NCI-H2107 treated with DMSO at 0.1 percent for 48 hours (cell line): ENCODE measurements at regions not wholly inside any gene's neighbourhood (a gene's known extent, or its start where the extent isn't known, plus 50 kb on each side); places are given as distances from the start of the nearest gene placed in this dataset.
A peak's percentile ranks its signal among the peaks of the same experiment; 100 is the strongest.

ENCODE experiments used
- DNase-seq: peaks from one replicate; lab custom pipeline; 2025; ENCODE audit not compliant: unreplicated experiment; lab: John Stamatoyannopoulos, UW

DNA sequence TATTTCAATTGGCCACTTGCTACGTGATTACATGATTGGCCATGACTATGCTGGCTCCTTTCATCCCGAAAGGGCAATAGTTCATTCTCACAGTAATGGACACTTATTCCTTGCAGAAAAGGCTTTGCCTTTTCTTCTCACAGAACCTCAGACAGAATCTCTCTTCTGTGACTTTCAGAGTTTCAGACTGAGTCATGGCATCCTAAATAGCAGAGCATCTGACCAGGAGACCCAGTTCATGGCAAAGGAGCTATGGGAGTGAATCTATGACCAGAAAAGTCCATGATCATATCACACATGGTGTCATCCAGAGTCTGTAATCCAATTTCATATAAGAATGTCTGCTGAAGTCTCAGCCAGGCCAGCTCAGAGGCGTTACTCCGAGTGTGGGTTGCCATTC is 263.3 kb upstream of the CLNK start:
- no peak for DNase-seq

DNA sequence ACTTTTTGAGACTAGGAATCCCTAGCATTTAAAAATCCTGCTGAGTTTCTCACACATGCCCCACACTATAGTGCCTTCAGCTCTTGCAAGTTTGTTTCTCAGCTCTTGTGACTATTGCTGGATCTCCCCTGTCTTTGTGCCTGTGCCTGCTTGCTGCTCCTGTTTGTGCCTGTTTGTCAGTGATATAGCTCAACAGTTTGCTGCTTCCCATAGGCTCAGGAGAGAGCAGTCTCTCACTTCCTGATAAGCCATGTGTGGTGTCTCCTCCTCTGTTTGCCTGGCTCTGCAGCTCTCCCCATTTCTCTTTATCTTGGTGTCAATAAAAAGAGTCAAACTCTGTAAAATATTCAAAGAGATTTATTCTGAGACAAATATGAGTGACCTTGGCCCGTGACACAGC is 259.8 kb upstream of the CLNK start:
- no peak for DNase-seq

DNA sequence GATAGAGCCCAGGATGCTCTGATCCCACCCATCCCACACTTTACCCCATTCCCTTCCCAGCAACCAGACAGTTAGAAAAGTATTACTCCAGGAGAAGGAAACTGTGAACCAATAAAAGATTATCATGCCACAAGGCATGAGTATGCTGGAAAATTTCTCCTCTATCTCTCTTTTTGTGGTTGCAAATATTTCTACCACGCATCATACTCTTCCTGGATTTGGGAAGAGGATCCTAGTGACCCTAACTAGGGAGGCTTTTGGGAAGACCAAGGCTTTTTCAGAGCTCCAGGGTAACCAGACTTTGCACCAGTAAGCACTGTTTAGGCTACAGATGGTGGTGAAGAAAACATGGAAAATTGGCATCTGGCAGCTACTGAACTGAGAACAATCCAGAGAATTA is 257.6 kb upstream of the CLNK start:
- no peak for DNase-seq

DNA sequence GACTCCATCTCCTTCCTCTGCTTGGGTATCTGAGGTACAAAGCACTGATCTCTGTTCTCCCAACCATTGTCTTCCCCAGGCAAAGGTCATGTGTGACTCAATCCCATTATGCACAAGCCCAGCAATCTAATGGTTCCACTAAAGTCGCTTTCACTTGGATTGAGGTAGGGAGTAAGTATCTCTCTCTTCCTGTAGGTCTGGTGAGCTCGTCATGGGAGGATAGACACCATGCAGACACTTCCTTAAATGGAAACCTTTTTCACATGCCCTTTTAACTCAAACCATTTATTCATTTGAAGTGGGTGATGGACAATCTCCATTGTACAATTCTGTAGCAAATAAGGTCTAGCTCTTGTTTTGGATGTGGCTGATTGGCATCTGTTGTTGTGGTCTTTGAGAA is 245.2 kb upstream of the CLNK start:
- DNase-seq, result no peak

DNA sequence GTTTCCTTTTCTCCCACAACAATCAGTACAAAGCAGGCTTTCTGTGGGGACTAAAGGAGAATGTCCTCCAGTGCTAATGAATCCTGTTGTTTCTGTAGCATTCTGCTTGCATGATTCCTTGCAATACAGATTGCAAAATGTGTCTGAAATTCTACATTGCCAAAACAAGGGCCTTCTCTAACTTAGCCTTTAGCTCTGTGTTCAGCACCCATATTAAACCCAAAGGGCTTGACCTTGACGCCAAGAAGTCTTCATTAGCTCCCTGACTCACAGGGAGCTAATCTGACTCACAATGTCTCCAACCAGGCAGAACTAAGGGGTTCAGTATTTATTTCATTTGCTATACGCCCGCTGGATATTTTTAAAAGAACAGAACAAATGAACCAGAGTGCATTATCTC is 241.4 kb upstream of the CLNK start:
- DNase-seq, result no peak

DNA sequence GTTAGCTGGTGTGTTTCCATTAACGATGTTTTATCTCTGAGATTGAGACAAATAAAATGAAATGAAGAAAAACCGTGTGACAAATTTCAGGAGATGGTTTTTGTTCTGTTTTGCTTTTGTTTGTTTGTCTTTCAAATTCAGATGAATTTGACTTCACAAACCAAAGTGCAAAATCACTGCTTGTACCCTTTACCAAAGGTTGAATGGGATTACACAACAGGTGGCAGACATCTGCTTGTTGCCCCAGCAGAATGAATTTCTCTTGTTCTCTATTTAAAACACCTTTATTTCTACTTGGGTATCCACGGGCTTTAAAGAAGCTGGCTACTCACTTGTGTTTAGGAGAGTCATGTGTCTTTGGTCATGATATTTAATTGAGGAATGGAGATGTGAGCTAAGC is 239.7 kb upstream of the CLNK start:
- DNase-seq, result no peak

DNA sequence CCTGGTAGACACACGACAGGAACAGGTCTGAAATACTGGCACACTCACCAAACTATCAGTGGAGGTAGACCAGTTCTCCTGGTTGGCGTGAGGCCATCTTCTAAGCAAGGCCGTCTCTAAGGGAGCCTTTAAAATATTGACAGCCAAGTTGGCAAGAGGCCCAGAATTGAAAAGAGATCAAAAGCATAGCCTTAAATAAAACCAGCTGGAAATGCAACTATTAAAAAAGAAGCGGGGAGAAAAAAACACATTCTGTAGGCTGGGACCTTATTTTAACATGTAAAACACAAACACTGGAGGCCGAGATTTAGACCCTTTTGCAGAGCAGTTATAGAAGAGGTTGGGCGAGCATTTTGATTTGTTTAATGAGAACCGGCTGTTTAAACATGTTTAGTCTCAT is 233.0 kb upstream of the CLNK start:
- peak; percentile 24 for DNase-seq

DNA sequence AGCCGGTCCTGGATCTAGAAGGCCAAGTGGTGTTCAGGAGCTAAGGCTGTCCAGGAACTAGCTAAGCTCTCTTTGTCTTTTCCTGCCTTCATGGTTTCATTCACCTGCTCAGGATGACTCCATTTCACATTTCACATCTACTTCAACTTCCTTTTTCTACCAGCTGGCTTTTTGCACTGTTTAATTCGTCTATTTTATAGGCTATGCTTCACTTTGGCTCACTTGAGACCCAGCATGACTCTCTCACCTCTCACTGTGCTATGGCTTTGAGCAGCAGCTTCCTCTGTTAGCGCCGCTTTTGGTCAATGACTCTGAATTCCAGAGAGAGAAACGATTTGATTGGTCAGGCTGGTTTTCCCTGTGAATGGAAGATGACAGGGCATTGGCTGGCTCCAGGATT is 213.5 kb upstream of the CLNK start:
- no peak for DNase-seq

DNA sequence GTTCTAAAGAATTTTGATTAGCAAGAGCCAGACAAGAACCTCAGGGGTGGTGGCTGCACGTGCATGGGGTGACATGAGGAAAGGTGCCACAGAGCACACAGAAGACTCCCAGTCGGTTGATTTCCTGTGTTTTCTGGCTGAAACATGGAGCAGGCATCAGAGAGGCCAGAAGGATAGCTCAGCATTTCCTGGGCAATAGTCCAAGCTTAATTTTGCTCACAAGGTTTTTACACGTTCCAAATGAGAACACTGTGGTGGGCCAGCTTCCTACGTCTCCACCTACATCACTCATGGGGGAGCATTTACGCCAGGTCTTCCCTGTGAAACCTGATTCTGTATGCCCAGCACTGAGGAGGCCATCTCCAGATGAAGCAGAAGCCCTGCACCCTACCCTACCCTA is 212.5 kb upstream of the CLNK start:
- no peak for DNase-seq

DNA sequence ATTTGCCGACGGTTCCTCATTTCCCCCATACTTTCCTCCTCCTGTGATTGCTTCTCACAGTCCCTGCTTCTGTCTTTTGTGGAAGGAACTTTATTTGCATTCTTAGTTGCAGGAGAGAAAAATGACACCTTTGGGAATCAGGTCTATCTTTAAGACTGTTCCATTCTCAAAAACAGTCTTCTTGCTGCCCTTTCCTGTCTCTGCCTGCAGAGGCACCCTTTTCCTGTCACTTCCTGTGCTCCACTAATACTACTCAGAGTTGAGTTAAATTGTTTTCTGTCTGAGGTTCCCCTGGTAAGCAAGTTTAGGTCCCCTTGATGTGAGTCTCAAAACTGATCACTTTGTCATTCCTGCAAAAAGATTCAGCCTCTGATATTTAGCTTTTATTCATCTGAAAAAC is 208.8 kb upstream of the CLNK start:
- no peak for DNase-seq

DNA sequence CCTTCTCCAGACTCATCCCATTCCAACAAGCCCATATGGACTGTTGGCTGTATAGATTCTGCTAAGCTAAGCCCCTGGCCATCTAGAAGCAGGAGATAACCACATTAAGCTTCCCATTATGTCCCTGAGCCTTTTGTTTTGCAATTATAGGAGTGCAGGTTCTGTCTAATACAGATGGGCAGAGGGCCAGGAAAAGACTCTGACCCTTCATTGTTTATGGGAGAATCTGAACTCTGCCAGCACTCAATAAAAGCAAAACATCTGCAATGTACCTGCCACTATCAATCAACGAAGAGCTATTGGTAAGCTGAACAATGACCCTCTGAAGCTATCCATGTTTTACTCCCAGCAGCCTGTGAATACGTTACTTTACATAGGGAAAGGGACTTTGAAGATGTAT is 207.3 kb upstream of the CLNK start:
- no peak for DNase-seq

DNA sequence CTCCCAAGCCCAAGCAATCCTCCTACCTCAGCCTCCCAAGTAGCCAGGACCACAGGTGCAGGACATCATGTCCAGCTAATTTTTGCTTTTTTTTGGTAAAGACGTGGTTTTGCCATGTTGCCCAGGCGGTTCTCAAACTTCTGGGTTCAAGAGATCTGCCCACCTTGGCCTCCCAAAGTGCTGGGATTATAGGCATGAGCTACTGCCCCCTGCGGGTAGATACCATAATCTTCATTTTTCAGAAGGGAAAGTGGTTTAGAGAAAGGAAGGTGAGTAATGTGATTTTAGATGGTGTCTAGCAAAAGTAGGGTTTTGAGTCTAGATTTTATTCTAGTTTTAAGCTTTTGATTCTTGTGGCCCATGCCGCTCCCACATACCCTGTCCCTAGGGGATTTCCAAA is 205.3 kb upstream of the CLNK start:
- no peak for DNase-seq

DNA sequence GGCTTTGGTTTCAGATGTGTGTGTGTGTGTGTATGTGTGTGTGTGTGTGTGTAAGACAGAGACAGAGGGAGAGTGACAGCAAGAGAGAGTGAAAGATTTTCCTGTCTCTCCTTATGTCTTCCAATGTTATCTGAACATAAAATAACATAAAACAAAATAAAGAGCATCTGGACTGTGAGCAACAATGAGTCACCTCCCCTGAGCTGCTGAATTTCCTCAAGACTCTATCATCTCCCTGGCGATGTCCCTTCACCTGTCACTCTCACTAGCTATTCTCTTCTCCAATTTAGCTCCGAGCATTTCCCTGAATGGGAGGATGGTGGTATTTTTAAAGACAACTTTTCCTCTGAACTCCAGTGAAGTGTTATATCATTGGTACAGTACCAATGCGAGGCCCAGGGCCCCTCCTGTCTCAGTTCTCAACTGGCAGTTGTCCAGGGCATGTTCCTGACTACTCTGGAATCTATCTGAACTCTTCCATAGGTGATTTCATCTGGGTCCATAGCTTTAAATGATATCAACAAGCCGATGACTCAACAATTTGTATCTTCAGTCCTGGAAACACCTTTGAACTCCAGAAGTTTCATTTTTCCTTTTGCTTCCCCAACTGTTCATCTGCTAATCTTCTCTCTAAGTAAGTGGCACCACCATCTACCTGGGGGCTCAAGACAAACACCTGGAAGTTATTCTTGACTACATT is 195.0 kb upstream of the CLNK start:
- no peak for DNase-seq

DNA sequence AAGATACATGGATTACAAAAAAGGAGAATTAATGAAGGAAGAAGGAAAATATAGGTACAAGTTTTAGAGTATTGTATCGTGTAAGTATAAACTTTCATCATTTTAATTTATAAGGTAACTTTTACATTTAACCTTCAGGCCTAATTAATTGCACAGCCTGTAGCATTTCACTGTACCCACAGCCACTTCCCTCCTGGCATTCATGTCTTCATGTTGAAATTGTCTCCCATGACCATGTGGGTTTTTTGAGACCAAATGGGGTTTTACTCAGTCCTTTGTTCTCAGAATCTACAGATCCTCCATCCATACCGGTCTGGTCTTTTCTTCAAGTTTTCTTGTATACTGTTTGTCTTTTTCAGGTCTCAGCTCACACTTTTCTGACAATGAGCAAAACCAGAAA is 194.3 kb upstream of the CLNK start:
- DNase-seq, result no peak

DNA sequence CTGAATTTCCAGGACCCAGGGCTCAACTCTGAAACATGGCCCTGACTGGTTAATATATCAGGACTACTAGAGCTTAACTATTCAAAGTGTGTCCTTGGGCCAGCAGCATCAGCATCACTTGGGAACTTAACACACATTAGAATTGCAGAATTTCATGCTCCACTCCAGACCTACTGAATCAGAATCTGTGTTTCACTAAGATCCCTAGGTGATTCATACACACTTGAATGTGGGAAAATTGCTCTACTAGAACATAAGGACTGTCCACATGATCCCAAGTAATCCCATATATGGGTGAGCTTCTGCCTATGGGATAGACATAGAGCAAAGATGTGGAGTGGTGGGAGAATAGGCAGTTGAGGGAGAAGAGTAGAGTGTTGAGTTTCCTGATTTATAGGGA is 192.5 kb upstream of the CLNK start:
- DNase-seq, result no peak

DNA sequence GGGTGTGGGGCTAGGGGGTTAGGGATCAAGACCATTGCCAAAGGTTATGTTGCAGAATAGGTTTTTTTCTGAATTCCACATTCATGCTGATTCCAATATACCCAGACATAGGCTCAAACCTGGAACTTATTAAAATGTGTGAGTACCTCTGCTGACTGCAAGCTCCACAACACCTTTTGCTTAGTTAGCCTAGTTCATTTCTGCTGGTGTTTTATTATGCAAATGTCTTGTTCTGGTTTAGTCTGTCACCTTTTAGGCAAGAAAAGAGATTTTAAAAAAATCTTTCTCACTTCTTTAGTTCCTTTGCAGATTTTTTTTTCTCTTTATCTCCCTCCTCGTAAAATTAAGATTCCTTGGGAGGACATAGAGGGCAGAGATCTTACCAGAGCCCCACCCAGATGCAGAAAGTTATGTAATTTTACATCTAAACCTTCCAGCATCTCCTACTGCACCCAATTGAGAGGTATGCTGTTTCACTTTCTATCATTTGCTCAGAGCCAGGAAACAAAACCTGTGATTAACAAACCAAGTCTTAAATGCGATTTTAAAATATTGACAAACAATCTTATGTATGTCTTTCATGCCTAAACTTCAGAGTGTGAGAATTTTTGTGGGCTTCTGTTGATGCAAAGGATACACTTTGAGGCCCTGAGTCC is 190.7 kb upstream of the CLNK start:
- no peak for DNase-seq

DNA sequence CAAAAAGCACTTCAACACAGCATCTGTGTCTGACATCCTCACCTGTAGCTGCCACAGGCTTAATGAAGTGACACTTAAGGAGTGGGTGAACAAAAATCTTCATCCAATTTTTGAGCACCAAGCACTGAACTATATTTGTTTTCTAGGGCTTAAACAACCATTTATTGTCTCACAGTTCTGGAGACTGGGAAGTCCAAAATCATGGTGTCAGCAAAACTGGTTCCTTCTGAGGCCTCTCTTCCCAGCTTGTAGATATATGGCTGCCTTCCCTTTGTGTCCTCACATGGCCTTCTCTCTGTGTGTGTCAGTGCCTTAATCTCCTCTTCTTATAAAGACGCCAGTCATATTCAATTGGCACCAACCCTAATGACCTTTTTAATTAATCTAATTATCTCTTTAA is 189.2 kb upstream of the CLNK start:
- DNase-seq, result no peak

DNA sequence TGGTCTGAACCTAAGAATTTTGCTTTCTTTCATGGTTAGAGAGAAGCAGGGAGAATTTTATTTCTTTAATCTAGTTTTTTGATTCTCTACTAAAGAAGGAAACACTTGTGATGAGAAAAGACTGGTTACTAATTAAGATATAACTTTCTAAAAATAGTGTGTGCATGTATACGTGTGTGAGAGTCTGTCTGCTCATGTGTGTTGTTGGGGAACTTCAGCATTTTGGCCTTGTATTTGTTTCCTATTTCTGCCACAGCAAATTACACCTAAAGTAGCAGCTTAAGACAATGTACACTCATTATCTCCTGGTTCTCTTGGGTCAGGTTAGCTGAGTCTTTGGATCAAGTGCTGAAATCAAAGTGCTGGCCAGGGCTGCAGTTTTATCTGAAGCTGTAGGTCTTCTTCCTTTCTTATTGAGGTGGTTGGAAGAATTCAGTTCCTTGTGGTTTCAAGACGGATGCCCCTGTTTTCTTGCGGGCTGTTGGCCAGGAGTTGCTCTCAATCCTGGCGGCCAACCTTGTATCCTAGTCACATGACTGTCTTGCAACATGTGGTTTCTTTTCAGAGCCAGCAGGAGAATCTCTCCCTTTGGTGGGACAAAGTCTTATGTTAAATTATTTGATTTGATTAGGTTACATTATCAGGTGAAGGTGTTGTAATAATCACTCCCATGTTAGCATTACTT is 188.4 kb upstream of the CLNK start:
- no peak for DNase-seq

DNA sequence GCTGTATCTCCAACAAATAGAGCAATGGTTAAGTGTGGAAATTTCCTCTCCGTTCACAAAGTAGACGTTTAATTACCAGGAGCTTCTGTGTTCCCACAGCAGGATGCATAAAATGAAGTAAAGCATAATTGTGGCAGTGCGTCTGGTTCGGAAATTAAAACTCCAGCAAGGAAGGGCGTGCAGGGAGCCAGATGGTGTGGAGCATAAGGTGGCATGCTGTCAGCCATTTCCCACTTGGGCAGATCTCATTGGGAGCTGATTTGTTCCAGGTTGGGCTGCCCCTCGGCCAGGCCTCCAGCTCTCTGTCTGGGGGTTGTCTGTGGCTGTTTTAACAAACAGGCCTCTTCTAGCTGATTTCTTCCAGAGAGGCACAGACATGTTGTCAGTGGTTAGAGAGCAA is 182.1 kb upstream of the CLNK start:
- DNase-seq, result no peak

DNA sequence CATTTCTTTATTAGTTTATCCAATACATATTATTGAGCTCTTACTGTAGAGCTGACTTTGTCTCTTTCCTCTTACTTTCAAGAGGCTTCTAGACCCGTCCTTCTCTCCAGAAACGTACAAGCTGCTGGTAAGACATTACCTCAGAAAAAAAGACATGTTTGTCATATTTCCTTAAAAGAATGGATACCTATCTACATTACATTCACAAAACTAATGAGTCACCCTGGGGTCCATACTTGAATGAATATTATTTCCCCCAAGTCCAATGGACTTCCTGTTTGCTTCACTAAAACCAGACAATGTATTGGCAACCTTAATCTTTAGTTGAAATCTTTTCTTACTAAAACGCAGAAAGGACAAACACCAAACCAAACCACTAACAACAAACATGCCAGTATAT is 176.5 kb upstream of the CLNK start:
- no peak for DNase-seq

DNA sequence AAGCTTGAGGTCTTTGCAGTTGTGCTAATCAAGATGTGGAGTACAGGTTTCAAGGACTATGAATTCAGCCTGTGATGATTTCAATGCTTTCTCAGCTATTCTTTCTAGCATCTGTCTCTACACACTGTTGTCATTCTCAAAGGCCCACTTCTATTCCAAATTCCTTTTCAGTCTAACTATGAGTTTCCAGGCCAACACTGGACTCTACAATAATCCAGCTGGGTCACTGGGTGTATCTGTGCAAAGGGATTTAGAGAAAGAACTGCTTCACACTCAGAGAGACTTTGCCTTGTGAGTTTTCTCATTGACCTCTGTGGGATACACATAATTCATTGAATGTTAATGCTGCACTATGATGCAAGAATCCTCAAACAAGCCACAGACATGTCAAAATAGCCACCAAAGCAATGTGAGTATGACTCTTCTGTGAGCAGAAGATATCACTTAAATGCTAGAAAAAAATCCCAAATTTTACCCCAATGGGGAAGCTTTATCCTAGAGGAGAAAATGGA is 171.8 kb upstream of the CLNK start:
- no peak for DNase-seq

DNA sequence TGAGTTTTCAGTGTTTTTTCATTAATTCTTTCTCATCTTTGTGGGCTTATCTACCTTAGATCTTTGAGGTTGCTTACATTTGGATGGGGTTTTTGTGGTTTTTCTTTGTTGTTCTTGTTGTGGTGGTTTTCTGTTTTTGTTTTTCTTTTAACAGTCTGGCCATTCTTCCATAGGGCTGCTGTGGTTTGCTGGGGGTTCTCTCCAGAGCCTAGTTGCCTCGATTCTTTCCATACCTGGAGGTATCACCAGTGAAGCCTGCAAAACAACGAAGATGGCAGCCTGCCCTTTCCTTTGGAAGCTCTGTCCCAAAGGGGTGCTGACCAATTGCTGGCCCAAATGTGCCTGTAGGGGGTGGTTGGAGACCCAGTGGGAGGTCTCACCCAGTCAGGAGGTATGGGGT is 168.6 kb upstream of the CLNK start:
- DNase-seq, result no peak
